ENCODE measurements at regions not wholly inside any gene's neighbourhood (a gene's known extent, or its start where the extent isn't known, plus 50 kb on each side); places are given as distances from the start of the nearest gene placed in this dataset.

DNA sequence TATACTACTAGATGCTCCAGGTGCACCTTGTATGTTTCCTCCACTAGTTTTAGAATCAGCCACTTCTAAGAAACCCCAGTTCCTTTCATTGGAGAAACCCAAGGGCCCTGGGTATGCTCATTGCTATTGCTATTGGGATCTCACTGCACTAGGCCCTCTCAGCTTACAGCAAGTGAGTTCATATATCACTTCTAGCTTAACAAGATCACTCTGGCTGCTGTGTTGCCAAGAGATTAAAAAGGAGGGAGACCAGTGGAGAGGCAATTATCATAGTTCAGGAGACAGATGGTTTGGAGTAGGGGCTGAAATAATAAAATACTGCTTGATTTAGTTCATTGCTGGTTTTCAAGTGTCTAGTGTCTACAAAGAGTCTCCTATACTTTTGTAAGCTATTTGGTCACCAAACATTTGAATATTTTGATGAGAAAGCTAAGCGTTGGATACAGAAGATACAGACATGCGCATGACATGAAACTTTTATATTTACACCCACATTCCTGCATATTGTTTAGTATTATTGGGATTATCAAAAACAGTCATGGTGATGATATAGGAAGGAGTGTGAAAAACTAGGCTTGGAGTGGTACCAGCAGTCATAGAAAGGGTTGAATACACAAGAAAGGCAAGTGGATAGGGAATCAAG lies 671.9 kb downstream of the ADGRL2 start:
- no peaks in the 10 kb centered on the region for H3K36me3 ChIP-seq (ENCODE audit: control insufficient read depth in 2 of 2, insufficient read depth in 2 of 2, low read length in 2 of 2)
- no peaks in the 10 kb centered on the region for H3K4me1 ChIP-seq (ENCODE audit: control insufficient read depth, insufficient read depth, low read length)
- H3K4me3 ChIP-seq (ENCODE audit: low read length in 2 of 2) = no peak overlapping the region
- H3K9me3 ChIP-seq (ENCODE audit: control insufficient read depth in 2 of 2, low read length in 2 of 2) = no peaks in the 10 kb centered on the region
- no peaks in the 10 kb centered on the region for H3K27me3 ChIP-seq (ENCODE audit: control insufficient read depth in 1 of 2, insufficient read depth in 2 of 2, low read length in 2 of 2)
- no peak overlapping the region for H3K9ac ChIP-seq (ENCODE audit: low read length in 2 of 2)
- H3K27ac ChIP-seq (ENCODE audit: low read length) = no peak overlapping the region

- no peaks in the 10 kb centered on the region for H3K9me3 ChIP-seq (ENCODE audit: control insufficient read depth in 2 of 2, low read length in 2 of 2)
- H3K36me3 ChIP-seq (ENCODE audit: control insufficient read depth in 2 of 2, insufficient read depth in 2 of 2, low read length in 2 of 2) = no peaks in the 10 kb centered on the region
- H3K27ac ChIP-seq (ENCODE audit: low read length) = no peak overlapping the region
- no peaks in the 10 kb centered on the region for H3K4me1 ChIP-seq (ENCODE audit: control insufficient read depth, insufficient read depth, low read length)
- no peaks in the 10 kb centered on the region for H3K27me3 ChIP-seq (ENCODE audit: control insufficient read depth in 1 of 2, insufficient read depth in 2 of 2, low read length in 2 of 2)
- no peak overlapping the region for H3K4me3 ChIP-seq (ENCODE audit: low read length in 2 of 2)
- H3K9ac ChIP-seq (ENCODE audit: low read length in 2 of 2) = no peak overlapping the region
Measured at GRCh38 chr1:82466891-82467290, 666.2 kb downstream of the ADGRL2 start.

DNA sequence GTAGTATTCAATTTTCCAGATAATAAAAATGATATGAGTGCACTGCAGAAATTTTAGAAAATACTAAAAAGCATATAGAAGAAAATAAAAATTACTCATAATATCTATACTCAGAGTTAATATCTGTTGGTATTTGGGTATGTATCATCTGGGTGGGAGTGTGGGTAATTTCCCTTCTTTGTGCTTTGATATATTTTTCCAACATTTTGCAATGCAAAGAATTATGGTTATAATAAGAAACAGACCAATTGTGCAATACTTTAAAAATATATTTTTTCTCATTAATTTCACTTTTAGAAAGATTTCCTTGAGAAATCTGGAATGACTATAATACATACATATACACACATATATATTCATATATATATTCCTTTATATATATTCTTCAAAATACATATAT lies 665.7 kb downstream of the ADGRL2 start:
- Histone ChIP-seq H3K27ac (ENCODE audit: low read length) (no peak overlapping the region), H3K36me3 (ENCODE audit: control insufficient read depth in 2 of 2, insufficient read depth in 2 of 2, low read length in 2 of 2) (no peaks in the 10 kb centered on the region), H3K4me1 (ENCODE audit: control insufficient read depth, insufficient read depth, low read length) (no peaks in the 10 kb centered on the region), H3K27me3 (ENCODE audit: control insufficient read depth in 1 of 2, insufficient read depth in 2 of 2, low read length in 2 of 2) (no peaks in the 10 kb centered on the region), H3K9ac (ENCODE audit: low read length in 2 of 2) (no peak overlapping the region), H3K4me3 (ENCODE audit: low read length in 2 of 2) (no peak overlapping the region), H3K9me3 (ENCODE audit: control insufficient read depth in 2 of 2, low read length in 2 of 2) (no peaks in the 10 kb centered on the region)

- Histone ChIP-seq H3K4me3 (ENCODE audit: low read length in 2 of 2) (no peak overlapping the region), H3K4me1 (ENCODE audit: control insufficient read depth, insufficient read depth, low read length) (no peaks in the 10 kb centered on the region), H3K36me3 (ENCODE audit: control insufficient read depth in 2 of 2, insufficient read depth in 2 of 2, low read length in 2 of 2) (no peaks in the 10 kb centered on the region), H3K9ac (ENCODE audit: low read length in 2 of 2) (no peak overlapping the region), H3K9me3 (ENCODE audit: control insufficient read depth in 2 of 2, low read length in 2 of 2) (no peaks in the 10 kb centered on the region), H3K27ac (ENCODE audit: low read length) (no peak overlapping the region), H3K27me3 (ENCODE audit: control insufficient read depth in 1 of 2, insufficient read depth in 2 of 2, low read length in 2 of 2) (no peaks in the 10 kb centered on the region)
Measured at GRCh38 chr1:82465024-82465423, 664.3 kb downstream of the ADGRL2 start.

DNA sequence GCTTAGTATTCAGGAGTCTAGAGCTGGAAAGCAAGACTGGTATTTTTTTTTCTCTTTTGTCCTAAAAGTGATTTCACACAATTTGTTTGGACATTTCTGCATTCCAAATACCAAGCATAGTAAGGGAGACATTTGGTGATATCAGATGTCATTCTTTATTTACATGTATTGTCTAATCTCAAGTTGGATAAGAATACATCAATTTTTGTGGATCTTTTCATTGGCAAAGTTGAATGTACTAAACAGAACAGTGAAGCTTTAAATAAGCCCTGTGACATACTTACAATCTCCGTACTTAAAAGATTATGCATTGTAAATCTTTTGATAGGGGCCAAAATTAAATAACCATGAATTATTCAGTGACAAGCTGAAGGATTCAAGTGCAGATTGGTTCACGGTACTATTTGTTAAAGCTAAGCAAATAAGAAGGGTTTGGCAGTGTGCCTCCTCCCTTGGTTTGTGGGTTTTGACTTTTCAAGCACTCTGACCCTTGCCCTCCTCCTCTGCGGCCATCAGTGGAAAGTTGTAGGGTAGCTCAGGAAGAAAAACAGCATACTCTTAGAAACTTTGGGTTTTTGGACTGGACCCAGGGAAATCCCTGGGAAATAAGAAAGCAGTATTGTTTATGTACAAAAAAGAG lies 663.7 kb downstream of the ADGRL2 start:
- no peak overlapping the region for H3K9ac ChIP-seq (ENCODE audit: low read length in 2 of 2)
- H3K27ac ChIP-seq (ENCODE audit: low read length) = no peak overlapping the region
- H3K27me3 ChIP-seq (ENCODE audit: control insufficient read depth in 1 of 2, insufficient read depth in 2 of 2, low read length in 2 of 2) = no peaks in the 10 kb centered on the region

GRCh38 chr1:82463951-82464350 lies 663.2 kb downstream of the ADGRL2 start:
- Histone ChIP-seq H3K27me3 (ENCODE audit: control insufficient read depth in 1 of 2, insufficient read depth in 2 of 2, low read length in 2 of 2) (no peaks in the 10 kb centered on the region), H3K4me1 (ENCODE audit: control insufficient read depth, insufficient read depth, low read length) (no peaks in the 10 kb centered on the region), H3K36me3 (ENCODE audit: control insufficient read depth in 2 of 2, insufficient read depth in 2 of 2, low read length in 2 of 2) (no peaks in the 10 kb centered on the region), H3K9me3 (ENCODE audit: control insufficient read depth in 2 of 2, low read length in 2 of 2) (no peaks in the 10 kb centered on the region), H3K9ac (ENCODE audit: low read length in 2 of 2) (no peak overlapping the region), H3K27ac (ENCODE audit: low read length) (no peak overlapping the region), H3K4me3 (ENCODE audit: low read length in 2 of 2) (no peak overlapping the region)

More for the DNA sequence above, 663.7 kb downstream of the ADGRL2 start:
- Histone ChIP-seq H3K4me3 (ENCODE audit: low read length in 2 of 2) (peak overlapping the region in 1 of 2 donors; percentile 16), H3K4me1 (ENCODE audit: control insufficient read depth, insufficient read depth, low read length) (no peaks in the 10 kb centered on the region), H3K36me3 (ENCODE audit: control insufficient read depth in 2 of 2, insufficient read depth in 2 of 2, low read length in 2 of 2) (no peaks in the 10 kb centered on the region), H3K9me3 (ENCODE audit: control insufficient read depth in 2 of 2, low read length in 2 of 2) (no peaks in the 10 kb centered on the region)

DNA sequence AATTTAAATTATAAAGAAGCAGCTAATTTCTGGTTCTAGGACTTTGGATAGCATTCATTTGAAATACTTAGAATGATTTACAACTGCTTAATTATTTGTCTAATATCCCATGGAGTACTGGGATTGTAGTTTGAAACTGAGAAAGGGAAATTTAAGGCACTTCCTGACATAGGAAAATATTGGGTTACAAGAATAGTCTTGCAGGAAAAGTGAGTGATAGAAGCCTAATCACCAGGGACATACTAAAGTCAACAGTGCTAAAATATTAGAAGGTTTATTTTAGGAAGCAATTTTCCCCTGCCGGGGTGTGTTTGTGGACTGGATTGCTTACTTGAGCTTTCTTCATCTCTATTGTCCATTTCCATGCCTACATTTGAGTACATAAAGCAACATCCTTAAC lies 661.6 kb downstream of the ADGRL2 start:
- Histone ChIP-seq H3K27ac (ENCODE audit: low read length) (no peak overlapping the region), H3K4me1 (ENCODE audit: control insufficient read depth, insufficient read depth, low read length) (no peaks in the 10 kb centered on the region), H3K9ac (ENCODE audit: low read length in 2 of 2) (no peak overlapping the region), H3K9me3 (ENCODE audit: control insufficient read depth in 2 of 2, low read length in 2 of 2) (no peaks in the 10 kb centered on the region), H3K36me3 (ENCODE audit: control insufficient read depth in 2 of 2, insufficient read depth in 2 of 2, low read length in 2 of 2) (no peaks in the 10 kb centered on the region), H3K27me3 (ENCODE audit: control insufficient read depth in 1 of 2, insufficient read depth in 2 of 2, low read length in 2 of 2) (no peaks in the 10 kb centered on the region), H3K4me3 (ENCODE audit: low read length in 2 of 2) (no peak overlapping the region)

DNA sequence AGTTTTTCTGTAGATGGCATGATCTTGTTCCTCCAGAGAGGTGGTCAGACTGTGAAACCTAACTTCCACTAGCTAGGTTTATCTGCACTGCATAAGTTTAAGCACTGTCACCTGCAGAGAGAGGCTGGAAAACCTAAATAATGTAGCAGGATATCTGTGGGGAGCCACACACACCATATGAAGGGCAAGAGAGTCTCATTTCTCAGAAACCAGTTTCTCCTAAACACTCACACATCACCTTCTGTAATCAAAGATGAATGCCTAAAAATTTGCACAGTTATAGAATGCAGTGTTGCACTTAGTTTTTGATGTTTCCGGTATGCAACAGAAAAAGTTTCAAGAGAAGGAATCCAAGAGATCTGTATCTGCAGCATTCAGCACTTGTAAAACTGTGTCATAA lies 654.6 kb downstream of the ADGRL2 start:
- Histone ChIP-seq H3K27ac (ENCODE audit: low read length) (no peak overlapping the region), H3K4me1 (ENCODE audit: control insufficient read depth, insufficient read depth, low read length) (no peaks in the 10 kb centered on the region), H3K9ac (ENCODE audit: low read length in 2 of 2) (no peak overlapping the region)

DNA sequence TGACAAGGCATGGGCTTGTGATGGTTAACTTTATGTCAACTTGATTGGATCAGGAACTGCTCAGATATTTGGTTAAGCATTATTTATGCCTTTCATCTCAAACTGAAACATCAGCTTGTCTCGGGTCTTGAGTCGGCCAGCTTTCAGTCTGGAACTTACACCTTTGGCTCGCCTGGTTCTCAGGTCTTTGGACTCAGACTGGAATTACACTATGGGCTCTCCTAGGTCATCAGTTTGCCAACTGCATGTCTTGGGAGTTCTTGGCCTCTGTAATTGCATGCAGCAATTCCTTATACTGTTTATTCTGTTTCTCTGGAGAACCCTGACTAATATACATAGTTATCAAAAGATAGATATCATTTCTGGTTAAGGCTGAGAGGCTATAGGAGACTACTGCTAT lies 653.7 kb downstream of the ADGRL2 start:
- peaks cover 9 to 14% of the 10 kb centered on the region in 2 donors for H3K9me3 ChIP-seq (ENCODE audit: control insufficient read depth in 2 of 2, low read length in 2 of 2)
- no peak overlapping the region for H3K27ac ChIP-seq (ENCODE audit: low read length)
- H3K36me3 ChIP-seq (ENCODE audit: control insufficient read depth in 2 of 2, insufficient read depth in 2 of 2, low read length in 2 of 2) = no peaks in the 10 kb centered on the region
- no peaks in the 10 kb centered on the region for H3K27me3 ChIP-seq (ENCODE audit: control insufficient read depth in 1 of 2, insufficient read depth in 2 of 2, low read length in 2 of 2)
- no peaks in the 10 kb centered on the region for H3K4me1 ChIP-seq (ENCODE audit: control insufficient read depth, insufficient read depth, low read length)
- no peak overlapping the region for H3K9ac ChIP-seq (ENCODE audit: low read length in 2 of 2)
- no peak overlapping the region for H3K4me3 ChIP-seq (ENCODE audit: low read length in 2 of 2)

More for the DNA sequence above, 654.6 kb downstream of the ADGRL2 start:
- Histone ChIP-seq H3K4me3 (ENCODE audit: low read length in 2 of 2) (no peak overlapping the region), H3K27me3 (ENCODE audit: control insufficient read depth in 1 of 2, insufficient read depth in 2 of 2, low read length in 2 of 2) (no peaks in the 10 kb centered on the region), H3K9me3 (ENCODE audit: control insufficient read depth in 2 of 2, low read length in 2 of 2) (peaks cover 9 to 14% of the 10 kb centered on the region in 2 donors), H3K36me3 (ENCODE audit: control insufficient read depth in 2 of 2, insufficient read depth in 2 of 2, low read length in 2 of 2) (no peaks in the 10 kb centered on the region)

- no peak overlapping the region for H3K4me3 ChIP-seq (ENCODE audit: low read length in 2 of 2)
- no peaks in the 10 kb centered on the region for H3K4me1 ChIP-seq (ENCODE audit: control insufficient read depth, insufficient read depth, low read length)
- no peaks in the 10 kb centered on the region for H3K27me3 ChIP-seq (ENCODE audit: control insufficient read depth in 1 of 2, insufficient read depth in 2 of 2, low read length in 2 of 2)
- no peaks in the 10 kb centered on the region for H3K36me3 ChIP-seq (ENCODE audit: control insufficient read depth in 2 of 2, insufficient read depth in 2 of 2, low read length in 2 of 2)
- H3K9me3 ChIP-seq (ENCODE audit: control insufficient read depth in 2 of 2, low read length in 2 of 2) = peaks cover 9 to 14% of the 10 kb centered on the region in 2 donors
- no peak overlapping the region for H3K27ac ChIP-seq (ENCODE audit: low read length)
- no peak overlapping the region for H3K9ac ChIP-seq (ENCODE audit: low read length in 2 of 2)
Measured at GRCh38 chr1:82453511-82454185, 652.9 kb downstream of the ADGRL2 start.

DNA sequence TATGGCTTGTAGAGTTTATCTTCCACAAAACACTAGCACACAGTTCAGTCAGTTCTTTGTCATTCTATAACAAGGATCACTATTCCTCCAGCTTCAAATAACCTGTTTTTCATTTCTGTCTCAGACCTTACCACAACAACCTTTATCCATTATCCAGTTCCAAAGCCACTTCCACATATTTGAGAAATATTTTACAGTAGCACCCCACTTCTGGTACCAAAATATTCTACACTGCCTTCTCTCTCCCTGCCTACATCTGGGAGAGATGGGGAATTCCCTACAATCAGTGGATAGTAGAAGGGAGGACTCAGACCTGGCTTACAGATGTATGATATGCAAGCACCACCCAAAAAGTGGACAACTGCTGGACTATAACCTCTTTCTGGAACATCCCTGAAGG lies 651.4 kb downstream of the ADGRL2 start:
- H3K9me3 ChIP-seq (ENCODE audit: control insufficient read depth in 2 of 2, low read length in 2 of 2) = peaks cover 9 to 14% of the 10 kb centered on the region in 2 donors
- H3K27me3 ChIP-seq (ENCODE audit: control insufficient read depth in 1 of 2, insufficient read depth in 2 of 2, low read length in 2 of 2) = no peaks in the 10 kb centered on the region
- H3K36me3 ChIP-seq (ENCODE audit: control insufficient read depth in 2 of 2, insufficient read depth in 2 of 2, low read length in 2 of 2) = no peaks in the 10 kb centered on the region
- no peaks in the 10 kb centered on the region for H3K4me1 ChIP-seq (ENCODE audit: control insufficient read depth, insufficient read depth, low read length)
- no peak overlapping the region for H3K27ac ChIP-seq (ENCODE audit: low read length)
- no peak overlapping the region for H3K9ac ChIP-seq (ENCODE audit: low read length in 2 of 2)
- no peak overlapping the region for H3K4me3 ChIP-seq (ENCODE audit: low read length in 2 of 2)

Data from stomach smooth muscle (tissue), 2 donors.